IMR-90 (cell line): ENCODE measurements at regions not wholly inside any gene's neighbourhood (a gene's known extent, or its start where the extent isn't known, plus 50 kb on each side); places are given as distances from the start of the nearest gene placed in this dataset.
"Not testable (repeated sequence)": the region's sequence is repeated elsewhere in the genome, so short reads cannot be mapped to it uniquely, and the experiment has no call there.

ENCODE experiments used
- CTCF ChIP-seq: conservative IDR thresholded peaks from 2 replicates; pipeline ENCODE4 v1.5.1; 2012; ENCODE audit warnings: mild to moderate bottlenecking, low read depth, low read length, improper control_type of control experiment
- FOS ChIP-seq: fragments of 150-350 bp; IDR thresholded peaks from 2 replicates; pipeline ENCODE4 v1.6.1; 2016; ENCODE audit warnings: low read depth, low read length
- MXI1 ChIP-seq: IDR thresholded peaks from 2 replicates; pipeline ENCODE4 v1.6.1; 2012; ENCODE audit warnings: low read depth, mild to moderate bottlenecking, low read length, moderate library complexity, borderline replicate concordance
- POLR2A ChIP-seq: IDR thresholded peaks from 2 replicates; pipeline ENCODE4 v1.6.1; 2012; ENCODE audit warnings: mild to moderate bottlenecking, low read depth, low read length
- RAD21 ChIP-seq: IDR thresholded peaks from 2 replicates; pipeline ENCODE4 v1.6.1; 2012; ENCODE audit warnings: low read length, improper control_type of control experiment
- TF ChIP-seq, protein P1 (sequence below): fragments of 150-350 bp; IDR thresholded peaks from 2 replicates; pipeline ENCODE4 v1.6.1; 2017; ENCODE audit warnings: mild to moderate bottlenecking, antibody characterized with exemption, low read length, low read depth

DNA sequence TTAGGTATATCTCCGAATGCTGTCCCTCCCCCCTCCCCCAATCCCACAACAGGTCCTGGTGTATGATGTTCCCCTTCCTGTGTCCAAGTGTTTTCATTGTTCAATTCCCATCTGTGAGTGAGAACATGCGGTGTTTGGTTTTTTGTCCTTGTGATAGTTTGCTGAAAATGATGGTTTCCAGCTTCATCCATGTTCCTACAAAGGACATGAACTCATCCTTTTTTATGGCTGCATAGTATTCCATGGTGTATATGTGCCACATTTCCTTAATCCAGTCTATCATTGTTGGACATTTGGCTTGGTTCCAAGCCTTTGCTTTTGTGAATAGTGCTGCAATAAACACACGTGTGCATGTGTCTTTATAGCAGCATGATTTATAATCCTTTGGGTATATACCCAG, 199.1 kb downstream of the CTH start:
- TF ChIP-seq CTCF, POLR2A, RAD21, FOS, MXI1: not testable (repeated sequence)
- TF ChIP-seq, protein P1, sequence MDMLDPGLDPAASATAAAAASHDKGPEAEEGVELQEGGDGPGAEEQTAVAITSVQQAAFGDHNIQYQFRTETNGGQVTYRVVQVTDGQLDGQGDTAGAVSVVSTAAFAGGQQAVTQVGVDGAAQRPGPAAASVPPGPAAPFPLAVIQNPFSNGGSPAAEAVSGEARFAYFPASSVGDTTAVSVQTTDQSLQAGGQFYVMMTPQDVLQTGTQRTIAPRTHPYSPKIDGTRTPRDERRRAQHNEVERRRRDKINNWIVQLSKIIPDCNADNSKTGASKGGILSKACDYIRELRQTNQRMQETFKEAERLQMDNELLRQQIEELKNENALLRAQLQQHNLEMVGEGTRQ = not testable (repeated sequence)
